IMR-90 (cell line): ENCODE measurements at regions not wholly inside any gene's neighbourhood (a gene's known extent, or its start where the extent isn't known, plus 50 kb on each side); places are given as distances from the start of the nearest gene placed in this dataset.

Source experiments
- BHLHE40 ChIP-seq: fragments of 150-350 bp; IDR thresholded peaks from 2 replicates; pipeline ENCODE4 v1.6.1; 2016; ENCODE audit warnings: mild to moderate bottlenecking, low read depth, low read length
- CEBPB ChIP-seq: IDR thresholded peaks from 2 replicates; pipeline ENCODE4 v1.6.1; 2012; ENCODE audit warnings: low read depth, low read length, improper control_type of control experiment
- CHD1 ChIP-seq: IDR thresholded peaks from 2 replicates; pipeline ENCODE4 v1.6.1; 2012; ENCODE audit warnings: low read depth, low read length, improper control_type of control experiment
- FOS ChIP-seq: fragments of 150-350 bp; IDR thresholded peaks from 2 replicates; pipeline ENCODE4 v1.6.1; 2016; ENCODE audit warnings: low read depth, low read length
- MXI1 ChIP-seq: IDR thresholded peaks from 2 replicates; pipeline ENCODE4 v1.6.1; 2012; ENCODE audit warnings: low read depth, mild to moderate bottlenecking, low read length, moderate library complexity, borderline replicate concordance
- POLR2A ChIP-seq: IDR thresholded peaks from 2 replicates; pipeline ENCODE4 v1.6.1; 2012; ENCODE audit warnings: mild to moderate bottlenecking, low read depth, low read length
- RCOR1 ChIP-seq: IDR thresholded peaks from 2 replicates; pipeline ENCODE4 v1.6.1; 2012; ENCODE audit warnings: mild to moderate bottlenecking, low read length, improper control_type of control experiment; ENCODE audit not compliant: insufficient replicate concordance
- RFX5 ChIP-seq: IDR thresholded peaks from 2 replicates; pipeline ENCODE4 v1.8.0; 2012; ENCODE audit warnings: low read depth, mild to moderate bottlenecking, low read length, moderate library complexity
- TF ChIP-seq, protein P1 (sequence below): conservative IDR thresholded peaks from 2 replicates; pipeline ENCODE4 v1.5.1; 2012; ENCODE audit warnings: mild to moderate bottlenecking, low read depth, low read length, improper control_type of control experiment
- TF ChIP-seq, protein P2 (sequence below): fragments of 150-350 bp; IDR thresholded peaks from 2 replicates; pipeline ENCODE4 v1.6.1; 2017; ENCODE audit warnings: mild to moderate bottlenecking, antibody characterized with exemption, low read length, low read depth

DNA sequence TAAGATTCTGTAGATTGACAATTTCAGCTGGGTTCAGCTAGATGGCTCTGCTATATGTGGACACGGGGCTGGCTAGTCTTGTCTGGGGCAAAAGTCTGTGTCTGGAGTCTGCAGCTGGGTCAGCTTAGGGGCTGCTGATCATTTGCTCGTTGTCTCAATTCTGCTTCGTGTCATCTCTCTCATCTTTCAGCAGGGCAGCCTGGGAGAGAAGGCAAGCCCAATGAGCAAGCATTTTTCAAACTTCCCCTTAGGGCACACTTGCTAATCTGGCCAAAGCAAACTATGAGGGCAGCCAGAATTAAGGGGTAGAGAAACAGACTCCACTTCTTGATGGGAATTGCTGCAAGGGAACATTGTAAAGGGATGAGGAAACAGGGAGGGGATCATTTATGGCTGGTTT, 462.6 kb downstream of the SLC4A3 start:
- TF ChIP-seq CHD1: no peak
- TF ChIP-seq, protein P1, sequence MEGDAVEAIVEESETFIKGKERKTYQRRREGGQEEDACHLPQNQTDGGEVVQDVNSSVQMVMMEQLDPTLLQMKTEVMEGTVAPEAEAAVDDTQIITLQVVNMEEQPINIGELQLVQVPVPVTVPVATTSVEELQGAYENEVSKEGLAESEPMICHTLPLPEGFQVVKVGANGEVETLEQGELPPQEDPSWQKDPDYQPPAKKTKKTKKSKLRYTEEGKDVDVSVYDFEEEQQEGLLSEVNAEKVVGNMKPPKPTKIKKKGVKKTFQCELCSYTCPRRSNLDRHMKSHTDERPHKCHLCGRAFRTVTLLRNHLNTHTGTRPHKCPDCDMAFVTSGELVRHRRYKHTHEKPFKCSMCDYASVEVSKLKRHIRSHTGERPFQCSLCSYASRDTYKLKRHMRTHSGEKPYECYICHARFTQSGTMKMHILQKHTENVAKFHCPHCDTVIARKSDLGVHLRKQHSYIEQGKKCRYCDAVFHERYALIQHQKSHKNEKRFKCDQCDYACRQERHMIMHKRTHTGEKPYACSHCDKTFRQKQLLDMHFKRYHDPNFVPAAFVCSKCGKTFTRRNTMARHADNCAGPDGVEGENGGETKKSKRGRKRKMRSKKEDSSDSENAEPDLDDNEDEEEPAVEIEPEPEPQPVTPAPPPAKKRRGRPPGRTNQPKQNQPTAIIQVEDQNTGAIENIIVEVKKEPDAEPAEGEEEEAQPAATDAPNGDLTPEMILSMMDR: no peak
- TF ChIP-seq MXI1: no peak
- TF ChIP-seq, protein P2, sequence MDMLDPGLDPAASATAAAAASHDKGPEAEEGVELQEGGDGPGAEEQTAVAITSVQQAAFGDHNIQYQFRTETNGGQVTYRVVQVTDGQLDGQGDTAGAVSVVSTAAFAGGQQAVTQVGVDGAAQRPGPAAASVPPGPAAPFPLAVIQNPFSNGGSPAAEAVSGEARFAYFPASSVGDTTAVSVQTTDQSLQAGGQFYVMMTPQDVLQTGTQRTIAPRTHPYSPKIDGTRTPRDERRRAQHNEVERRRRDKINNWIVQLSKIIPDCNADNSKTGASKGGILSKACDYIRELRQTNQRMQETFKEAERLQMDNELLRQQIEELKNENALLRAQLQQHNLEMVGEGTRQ: no peak
- TF ChIP-seq RCOR1: no peak
- TF ChIP-seq POLR2A: no peak
- no peak for TF ChIP-seq FOS
- no peak for TF ChIP-seq CEBPB
- no peak for TF ChIP-seq RFX5
- no peak for TF ChIP-seq BHLHE40
